ENCODE measurements at regions not wholly inside any gene's neighbourhood (a gene's known extent, or its start where the extent isn't known, plus 50 kb on each side); places are given as distances from the start of the nearest gene placed in this dataset.

DNA sequence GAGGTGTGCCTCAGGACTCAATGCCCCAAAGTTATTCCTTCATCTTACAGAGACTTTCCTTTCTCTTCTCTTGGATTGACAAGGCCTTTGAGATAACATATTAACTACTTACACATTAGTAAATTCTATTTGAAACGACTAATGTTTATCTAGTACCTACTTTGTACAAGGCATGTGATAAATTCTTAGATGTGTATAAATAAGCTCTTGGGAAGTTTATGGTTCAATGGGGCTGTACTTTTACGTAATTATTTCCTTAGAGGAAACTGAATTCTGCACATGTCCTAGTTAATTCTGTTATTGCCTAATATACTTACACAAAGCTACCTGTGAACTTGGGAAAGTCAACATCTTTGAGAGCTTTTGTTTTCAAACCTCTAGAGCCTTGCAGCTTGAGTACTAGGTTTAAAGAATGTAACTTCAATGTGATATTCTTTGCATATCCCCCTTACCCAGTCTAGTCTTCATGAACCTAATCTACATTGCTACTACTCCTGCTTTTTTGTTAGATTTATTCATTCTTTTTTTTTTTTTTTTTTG lies 58.5 kb upstream of the RAP2B start:
- TF ChIP-seq, protein P1, sequence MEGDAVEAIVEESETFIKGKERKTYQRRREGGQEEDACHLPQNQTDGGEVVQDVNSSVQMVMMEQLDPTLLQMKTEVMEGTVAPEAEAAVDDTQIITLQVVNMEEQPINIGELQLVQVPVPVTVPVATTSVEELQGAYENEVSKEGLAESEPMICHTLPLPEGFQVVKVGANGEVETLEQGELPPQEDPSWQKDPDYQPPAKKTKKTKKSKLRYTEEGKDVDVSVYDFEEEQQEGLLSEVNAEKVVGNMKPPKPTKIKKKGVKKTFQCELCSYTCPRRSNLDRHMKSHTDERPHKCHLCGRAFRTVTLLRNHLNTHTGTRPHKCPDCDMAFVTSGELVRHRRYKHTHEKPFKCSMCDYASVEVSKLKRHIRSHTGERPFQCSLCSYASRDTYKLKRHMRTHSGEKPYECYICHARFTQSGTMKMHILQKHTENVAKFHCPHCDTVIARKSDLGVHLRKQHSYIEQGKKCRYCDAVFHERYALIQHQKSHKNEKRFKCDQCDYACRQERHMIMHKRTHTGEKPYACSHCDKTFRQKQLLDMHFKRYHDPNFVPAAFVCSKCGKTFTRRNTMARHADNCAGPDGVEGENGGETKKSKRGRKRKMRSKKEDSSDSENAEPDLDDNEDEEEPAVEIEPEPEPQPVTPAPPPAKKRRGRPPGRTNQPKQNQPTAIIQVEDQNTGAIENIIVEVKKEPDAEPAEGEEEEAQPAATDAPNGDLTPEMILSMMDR (IDR thresholded peaks at IDR 0.05): no peak
- TF ChIP-seq EZH2 (IDR thresholded peaks at IDR 0.05): no peak
